Spleen (tissue), 11 donors: ENCODE measurements at regions not wholly inside any gene's neighbourhood (a gene's known extent, or its start where the extent isn't known, plus 50 kb on each side); places are given as distances from the start of the nearest gene placed in this dataset.
"Not testable (repeated sequence)": the region's sequence is repeated elsewhere in the genome, so short reads cannot be mapped to it uniquely, and the experiment has no call there.

Experiments used
- DNase-seq: peaks from one replicate; pipeline ENCODE4 v3.0.0-alpha.2; 2020
- H3K27ac ChIP-seq, 8 donors: fragments of 200-600 bp; sonication (generic) in 7 of 8; 1 replicate in 4 of 8; 2 replicates in 4 of 8; pipeline versions ENCODE4 v1.5.0 to v1.8.0; 2016 to 2021; ENCODE audit warnings: inconsistent platforms in 4 of 8, mild to moderate bottlenecking in 4 of 8, moderate library complexity in 1 of 8
- H3K27me3 ChIP-seq, 7 donors: fragments of 200-600 bp; sonication (generic) in 6 of 7; replicated peaks in 1 of 7; 1 replicate in 4 of 7; 2 replicates in 3 of 7; pipeline versions ENCODE4 v1.5.0 to v1.8.0; 2016 to 2021; ENCODE audit warnings: inconsistent platforms in 3 of 7, mild to moderate bottlenecking in 1 of 7
- H3K36me3 ChIP-seq, 6 donors: fragments of 200-600 bp; sonication (generic) in 5 of 6; 1 replicate in 4 of 6; 2 replicates in 2 of 6; pipeline versions ENCODE4 v1.5.0 to v1.8.0; 2016 to 2021; ENCODE audit warnings: inconsistent platforms in 2 of 6
- H3K4me1 ChIP-seq, 6 donors: fragments of 200-600 bp; sonication (generic) in 5 of 6; 1 replicate in 3 of 6; 2 replicates in 3 of 6; pipeline versions ENCODE4 v1.5.0 to v1.8.0; 2016 to 2021; ENCODE audit warnings: inconsistent platforms in 3 of 6
- H3K4me3 ChIP-seq, 8 donors: fragments of 200-600 bp; sonication (generic) in 7 of 8; 1 replicate in 4 of 8; 2 replicates in 4 of 8; pipeline versions ENCODE4 v1.5.0 to v1.8.0; 2016 to 2021; ENCODE audit warnings: inconsistent platforms in 4 of 8, mild to moderate bottlenecking in 4 of 8, moderate library complexity in 2 of 8
- H3K9me3 ChIP-seq, 8 donors: fragments of 200-600 bp; sonication (generic) in 7 of 8; 1 replicate in 4 of 8; 2 replicates in 4 of 8; pipeline versions ENCODE4 v1.5.0 to v1.8.0; 2016 to 2021; ENCODE audit warnings: inconsistent platforms in 4 of 8
- POLR2A ChIP-seq, 3 donors: fragments of 450-650 bp; IDR thresholded peaks; one replicate each; pipeline ENCODE4 v1.5.1; 2017; ENCODE audit warnings: antibody characterized with exemption in 3 of 3, mild to moderate bottlenecking in 1 of 3
- POLR2AphosphoS5 ChIP-seq, 3 donors: sonication (generic); formaldehyde crosslinking; IDR thresholded peaks; one replicate each; pipeline ENCODE4 v1.5.1; 2017; ENCODE audit warnings: antibody characterized with exemption in 3 of 3
- WGBS, 5 donors: extraction: QIAGEN DNeasy Blood & Tissue Kit in 3 of 5; methylation state at CpG; one replicate each; pipeline versions ENCODE4 v1.1.5 to v1.1.7; 2013 to 2018; 5-methylcytosine and 5-hydroxymethylcytosine counted together
- intact Hi-C: fragments of 100-400 bp; cut with DNase I; formaldehyde crosslinking; loops from one replicate; pipeline ENCODE4 v1.15.0; 2023; ENCODE audit warnings: low total_unique reads
- TF ChIP-seq, protein P1 (sequence below), 11 experiments: fragments of 200-600 bp in 7 of 11; fragments of 450-650 bp in 4 of 11; sonication (generic) in 4 of 11; IDR thresholded peaks in 8 of 11; conservative IDR thresholded peaks in 3 of 11; 1 replicate in 7 of 11; 2 replicates in 4 of 11; pipeline versions ENCODE4 v1.4.0 to v1.8.0; 2016 to 2021; ENCODE audit warnings: antibody characterized with exemption in 11 of 11, inconsistent platforms in 4 of 11, mild to moderate bottlenecking in 1 of 11
- donor health status: healthy with polysubstance abuse.
- donor health status: DM: no; HTN: no; CAD: no; lungs with moderate emphysema.
- donor health status: DM: no; HTN: no; CAD: no.
- donor health status: Bipolar disorder and iron deficiency.
- donor health status: healthy.
- donor health status: DM: no; HTN: no; CAD: no.
- donor health status: DM: yes; HTN: yes; CAD: no.

DNA sequence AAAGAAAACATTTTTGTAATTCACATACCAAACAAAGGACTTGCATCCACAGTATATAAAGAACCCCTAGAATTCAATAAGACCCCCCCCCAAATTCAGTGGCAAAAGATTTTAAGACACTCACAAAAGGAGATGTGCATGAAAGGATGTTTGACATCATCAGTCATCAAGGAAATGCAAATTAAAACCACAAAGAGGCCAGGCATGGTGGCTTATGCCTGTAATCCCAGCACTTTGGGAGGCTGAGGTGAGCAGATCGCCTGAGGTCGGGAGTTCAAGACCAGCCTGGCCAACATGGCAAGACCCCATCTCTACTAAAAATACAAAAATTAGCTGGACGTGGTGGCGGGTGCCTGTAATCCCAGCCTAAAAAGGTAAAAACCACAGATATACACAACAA, 61.3 kb downstream of the AIPL1 start:
- H3K9me3 ChIP-seq, H3K36me3 ChIP-seq, H3K4me1 ChIP-seq, H3K4me3 ChIP-seq, DNase-seq, intact Hi-C loops, H3K27ac ChIP-seq: not testable (repeated sequence)
- 76 to 90% (median 84%) methylated on average over 4 of the region's 4 CpGs for WGBS, 5 donors
- peaks cover 0 to 28% (median 0%) of the 10 kb centered on the region in 7 donors for H3K27me3 ChIP-seq

GRCh38 chr17:6366221-6366666, 68.7 kb downstream of the AIPL1 start:
- intact Hi-C loops: no loop called here
- TF ChIP-seq POLR2AphosphoS5 (IDR thresholded peaks at IDR 0.05): no peak
- no peak for TF ChIP-seq POLR2A (IDR thresholded peaks at IDR 0.05)
- TF ChIP-seq, protein P1, sequence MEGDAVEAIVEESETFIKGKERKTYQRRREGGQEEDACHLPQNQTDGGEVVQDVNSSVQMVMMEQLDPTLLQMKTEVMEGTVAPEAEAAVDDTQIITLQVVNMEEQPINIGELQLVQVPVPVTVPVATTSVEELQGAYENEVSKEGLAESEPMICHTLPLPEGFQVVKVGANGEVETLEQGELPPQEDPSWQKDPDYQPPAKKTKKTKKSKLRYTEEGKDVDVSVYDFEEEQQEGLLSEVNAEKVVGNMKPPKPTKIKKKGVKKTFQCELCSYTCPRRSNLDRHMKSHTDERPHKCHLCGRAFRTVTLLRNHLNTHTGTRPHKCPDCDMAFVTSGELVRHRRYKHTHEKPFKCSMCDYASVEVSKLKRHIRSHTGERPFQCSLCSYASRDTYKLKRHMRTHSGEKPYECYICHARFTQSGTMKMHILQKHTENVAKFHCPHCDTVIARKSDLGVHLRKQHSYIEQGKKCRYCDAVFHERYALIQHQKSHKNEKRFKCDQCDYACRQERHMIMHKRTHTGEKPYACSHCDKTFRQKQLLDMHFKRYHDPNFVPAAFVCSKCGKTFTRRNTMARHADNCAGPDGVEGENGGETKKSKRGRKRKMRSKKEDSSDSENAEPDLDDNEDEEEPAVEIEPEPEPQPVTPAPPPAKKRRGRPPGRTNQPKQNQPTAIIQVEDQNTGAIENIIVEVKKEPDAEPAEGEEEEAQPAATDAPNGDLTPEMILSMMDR (IDR thresholded peaks at IDR 0.05 in 8 of 11, conservative IDR thresholded peaks at IDR 0.05 in 3 of 11): no peak
- DNase-seq: no peak
- Histone ChIP-seq H3K27ac (no peak overlapping the region), H3K4me3 (no peak overlapping the region), H3K9me3 (no peaks in the 10 kb centered on the region), H3K36me3 (no peaks in the 10 kb centered on the region), H3K27me3 (peaks cover 0 to 45% (median 0%) of the 10 kb centered on the region in 7 donors), H3K4me1 (no peaks in the 10 kb centered on the region)
- WGBS, 5 donors: 65 to 100% (median 81%) methylated on average over 1 to 2 of the region's 2 CpGs

DNA sequence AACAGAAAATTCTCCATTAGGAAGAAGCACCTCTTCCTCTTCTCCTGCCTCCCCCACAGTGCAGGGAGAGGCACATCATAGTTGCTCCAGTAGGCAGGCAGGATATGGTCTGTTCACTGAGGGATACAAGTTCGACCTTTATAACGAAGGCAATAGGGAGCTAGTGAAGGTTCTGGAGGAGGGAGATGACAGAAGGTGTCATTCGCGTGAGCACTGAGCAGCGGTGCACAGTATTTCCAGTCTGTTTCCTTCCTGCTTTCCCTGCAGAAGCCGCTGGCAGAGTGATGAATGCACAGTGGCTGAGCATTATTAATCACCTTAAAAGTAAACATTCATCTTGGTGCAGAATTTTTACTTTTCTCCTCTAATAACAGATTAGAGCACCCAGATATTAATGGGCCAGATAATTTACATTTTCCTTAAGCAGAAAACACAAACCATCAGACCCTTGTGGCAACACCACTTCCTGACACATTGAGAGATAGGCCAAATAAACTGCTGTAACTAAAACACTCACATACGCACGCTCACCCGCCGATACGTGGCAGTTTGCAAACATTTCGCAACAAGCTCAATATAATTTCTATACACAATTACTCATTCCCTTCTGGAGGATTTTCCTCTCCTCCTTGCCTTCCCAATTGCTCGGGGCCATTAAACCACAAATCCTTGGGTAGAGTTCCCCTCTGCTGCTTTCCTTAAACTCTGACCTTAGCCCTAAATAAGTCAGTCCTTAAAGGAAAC, 69.5 kb downstream of the AIPL1 start:
- H3K9me3 ChIP-seq: no peaks in the 10 kb centered on the region
- H3K27ac ChIP-seq: no peak overlapping the region
- H3K4me3 ChIP-seq: no peak overlapping the region
- H3K4me1 ChIP-seq: no peaks in the 10 kb centered on the region
- TF ChIP-seq POLR2A (IDR thresholded peaks at IDR 0.05) (no peak), POLR2AphosphoS5 (IDR thresholded peaks at IDR 0.05) (no peak)
- TF ChIP-seq, protein P1 (IDR thresholded peaks at IDR 0.05 in 8 of 11, conservative IDR thresholded peaks at IDR 0.05 in 3 of 11): no peak
- 25 to 41% (median 33%) methylated on average over 13 of the region's 13 CpGs for WGBS, 5 donors
- no peak for DNase-seq
- intact Hi-C loops: no loop called here
- no peaks in the 10 kb centered on the region for H3K36me3 ChIP-seq
- peaks cover 0 to 50% (median 0%) of the 10 kb centered on the region in 7 donors for H3K27me3 ChIP-seq

GRCh38 chr17:6361733-6362132, 73.2 kb downstream of the AIPL1 start:
- Histone ChIP-seq H3K4me1 (no peaks in the 10 kb centered on the region), H3K4me3 (no peak overlapping the region), H3K27me3 (peaks cover 0 to 59% (median 0%) of the 10 kb centered on the region in 7 donors), H3K9me3 (no peaks in the 10 kb centered on the region), H3K36me3 (no peaks in the 10 kb centered on the region), H3K27ac (no peak overlapping the region)
- TF ChIP-seq, protein P1 (IDR thresholded peaks at IDR 0.05 in 8 of 11, conservative IDR thresholded peaks at IDR 0.05 in 3 of 11): no peak
- no peak for TF ChIP-seq POLR2AphosphoS5 (IDR thresholded peaks at IDR 0.05)
- TF ChIP-seq POLR2A (IDR thresholded peaks at IDR 0.05): no peak
- no peak for DNase-seq
- 63 to 75% (median 64%) methylated on average over 5 of the region's 5 CpGs for WGBS, 5 donors
- intact Hi-C loops: no loop called here
